ENCODE measurements at regions not wholly inside any gene's neighbourhood (a gene's known extent, or its start where the extent isn't known, plus 50 kb on each side); places are given as distances from the start of the nearest gene placed in this dataset.

DNA sequence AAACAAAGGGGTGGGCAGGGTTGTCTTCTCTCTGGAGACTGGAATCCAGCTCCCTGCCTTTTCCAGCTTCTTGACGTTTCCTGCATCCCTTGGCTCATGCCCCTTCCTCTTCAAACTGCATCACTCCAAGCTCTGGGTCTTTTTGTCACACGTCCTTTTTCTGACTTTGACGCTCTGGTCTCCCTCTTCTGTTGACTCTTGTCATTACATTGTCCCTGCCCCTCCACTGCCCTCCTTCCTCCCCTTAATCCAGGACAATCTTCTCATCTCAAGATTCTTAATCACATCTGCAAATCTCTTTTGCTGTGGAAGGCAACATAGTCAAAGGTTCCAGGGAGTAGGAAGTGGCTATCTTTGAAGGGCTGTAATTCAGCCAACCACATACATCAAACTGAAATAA, 178.3 kb downstream of the TMA16 start:
- TF ChIP-seq, protein P1, sequence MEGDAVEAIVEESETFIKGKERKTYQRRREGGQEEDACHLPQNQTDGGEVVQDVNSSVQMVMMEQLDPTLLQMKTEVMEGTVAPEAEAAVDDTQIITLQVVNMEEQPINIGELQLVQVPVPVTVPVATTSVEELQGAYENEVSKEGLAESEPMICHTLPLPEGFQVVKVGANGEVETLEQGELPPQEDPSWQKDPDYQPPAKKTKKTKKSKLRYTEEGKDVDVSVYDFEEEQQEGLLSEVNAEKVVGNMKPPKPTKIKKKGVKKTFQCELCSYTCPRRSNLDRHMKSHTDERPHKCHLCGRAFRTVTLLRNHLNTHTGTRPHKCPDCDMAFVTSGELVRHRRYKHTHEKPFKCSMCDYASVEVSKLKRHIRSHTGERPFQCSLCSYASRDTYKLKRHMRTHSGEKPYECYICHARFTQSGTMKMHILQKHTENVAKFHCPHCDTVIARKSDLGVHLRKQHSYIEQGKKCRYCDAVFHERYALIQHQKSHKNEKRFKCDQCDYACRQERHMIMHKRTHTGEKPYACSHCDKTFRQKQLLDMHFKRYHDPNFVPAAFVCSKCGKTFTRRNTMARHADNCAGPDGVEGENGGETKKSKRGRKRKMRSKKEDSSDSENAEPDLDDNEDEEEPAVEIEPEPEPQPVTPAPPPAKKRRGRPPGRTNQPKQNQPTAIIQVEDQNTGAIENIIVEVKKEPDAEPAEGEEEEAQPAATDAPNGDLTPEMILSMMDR (IDR thresholded peaks at IDR 0.05; ENCODE audit: control insufficient read depth, insufficient read depth, low read depth, low read length, missing control alignments), result no peak
- no peak overlapping the region for H3K4me3 ChIP-seq (ENCODE audit: control insufficient read depth, low read depth, low read length)
- no peak for DNase-seq (ENCODE audit: low read depth)

DNA sequence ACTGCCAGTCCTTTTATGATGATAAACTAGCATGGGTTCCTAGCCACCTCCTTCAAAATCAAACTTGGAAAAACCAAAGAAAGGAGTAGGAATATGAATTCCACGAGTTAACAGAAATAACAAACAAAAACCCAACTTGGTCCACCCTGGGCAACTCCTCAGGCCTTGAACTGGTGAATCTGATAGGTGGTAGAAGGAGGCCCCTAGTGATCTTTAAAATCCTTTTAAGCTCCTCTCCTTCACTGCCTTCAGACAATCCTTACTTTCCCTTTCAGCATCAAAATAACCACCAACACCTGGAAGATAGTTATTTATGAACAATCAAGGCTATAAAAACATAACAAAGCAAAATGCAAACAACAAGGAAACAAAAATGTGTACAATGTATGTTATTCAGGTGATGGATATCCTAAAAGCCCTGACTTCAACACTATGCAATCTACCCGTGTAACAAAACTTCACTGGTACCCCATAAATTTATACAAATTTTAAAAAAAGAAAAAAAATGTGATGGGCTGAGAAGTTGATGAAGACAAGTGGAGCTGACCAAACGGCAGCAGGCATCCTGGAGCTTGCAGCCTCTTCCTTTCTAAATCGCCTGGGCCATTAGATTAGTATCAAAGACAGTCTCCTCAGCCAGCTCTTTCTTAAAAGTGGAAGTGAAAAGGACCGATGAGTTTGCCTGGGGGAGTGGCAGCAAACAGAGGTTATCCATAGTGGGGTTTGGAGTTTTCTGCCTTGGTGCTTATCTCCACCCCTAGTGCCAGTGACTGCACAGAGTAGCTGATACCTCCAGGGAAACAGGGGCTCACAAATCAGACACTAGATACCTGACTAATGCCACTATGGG, 179.6 kb downstream of the TMA16 start:
- TF ChIP-seq, protein P1 (IDR thresholded peaks at IDR 0.05; ENCODE audit: control insufficient read depth, insufficient read depth, low read depth, low read length, missing control alignments), result no peak

DNA sequence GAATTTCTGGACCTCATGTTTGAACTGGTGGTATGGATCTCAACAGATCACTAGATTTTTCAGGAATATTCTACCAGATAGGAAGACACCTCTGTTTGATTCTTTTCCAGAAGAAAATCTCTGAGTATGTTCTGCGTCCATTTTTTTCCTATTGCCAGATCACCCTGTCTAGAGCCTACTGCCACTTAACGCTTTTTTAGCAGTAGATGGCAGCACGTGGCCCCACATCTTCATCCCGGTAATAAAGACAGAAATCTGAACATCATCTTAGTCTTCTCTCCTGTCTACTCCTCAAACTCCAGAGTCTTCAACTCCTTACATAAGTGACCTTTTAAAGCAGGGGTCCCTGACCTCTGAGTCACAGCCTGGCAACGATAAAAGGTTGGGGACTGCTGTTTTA, 184.7 kb downstream of the TMA16 start:
- H3K4me3 ChIP-seq (ENCODE audit: control insufficient read depth, low read depth, low read length), result no peak overlapping the region
- TF ChIP-seq, protein P1 (IDR thresholded peaks at IDR 0.05; ENCODE audit: control insufficient read depth, insufficient read depth, low read depth, low read length, missing control alignments), result peak; percentile 57
- DNase-seq (ENCODE audit: low read depth), result no peak

More for the DNA sequence above, 179.6 kb downstream of the TMA16 start:
- H3K4me3 ChIP-seq (ENCODE audit: control insufficient read depth, low read depth, low read length), result no peak overlapping the region
- DNase-seq (ENCODE audit: low read depth), result no peak

DNA sequence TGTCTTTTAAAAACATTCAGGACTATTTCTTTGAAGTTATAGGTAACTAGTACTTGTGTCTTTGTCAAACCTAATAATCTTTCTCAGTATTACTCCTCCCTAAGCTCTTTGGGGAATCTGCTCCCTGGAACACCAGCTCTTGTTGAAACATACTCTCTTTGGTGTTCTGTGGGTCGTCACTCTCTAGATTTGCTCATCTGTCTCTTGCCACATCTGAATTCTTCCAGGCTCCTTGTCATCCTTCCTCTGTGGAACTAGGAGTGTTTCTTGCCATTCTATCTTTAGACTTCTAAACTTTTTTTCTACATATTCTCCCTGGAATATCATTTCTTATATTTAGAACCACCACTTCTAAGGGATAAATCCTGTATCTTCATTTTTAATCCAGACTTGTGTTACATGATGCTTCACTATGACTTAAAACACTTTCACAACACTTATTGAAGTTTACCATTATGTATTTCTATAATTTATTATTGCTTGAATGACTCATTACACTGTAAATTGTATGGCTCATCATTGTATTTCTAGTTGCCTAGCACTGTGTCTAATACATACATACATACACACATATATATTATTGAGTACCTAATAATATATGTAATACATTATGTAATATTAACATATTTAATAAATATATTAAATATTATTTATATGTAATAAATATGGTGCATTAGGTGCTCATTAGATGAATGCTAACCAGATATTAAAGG, 186.1 kb downstream of the TMA16 start:
- H3K4me3 ChIP-seq (ENCODE audit: control insufficient read depth, low read depth, low read length), result no peak overlapping the region
- TF ChIP-seq, protein P1 (IDR thresholded peaks at IDR 0.05; ENCODE audit: control insufficient read depth, insufficient read depth, low read depth, low read length, missing control alignments), result no peak
- DNase-seq (ENCODE audit: low read depth), result no peak

DNA sequence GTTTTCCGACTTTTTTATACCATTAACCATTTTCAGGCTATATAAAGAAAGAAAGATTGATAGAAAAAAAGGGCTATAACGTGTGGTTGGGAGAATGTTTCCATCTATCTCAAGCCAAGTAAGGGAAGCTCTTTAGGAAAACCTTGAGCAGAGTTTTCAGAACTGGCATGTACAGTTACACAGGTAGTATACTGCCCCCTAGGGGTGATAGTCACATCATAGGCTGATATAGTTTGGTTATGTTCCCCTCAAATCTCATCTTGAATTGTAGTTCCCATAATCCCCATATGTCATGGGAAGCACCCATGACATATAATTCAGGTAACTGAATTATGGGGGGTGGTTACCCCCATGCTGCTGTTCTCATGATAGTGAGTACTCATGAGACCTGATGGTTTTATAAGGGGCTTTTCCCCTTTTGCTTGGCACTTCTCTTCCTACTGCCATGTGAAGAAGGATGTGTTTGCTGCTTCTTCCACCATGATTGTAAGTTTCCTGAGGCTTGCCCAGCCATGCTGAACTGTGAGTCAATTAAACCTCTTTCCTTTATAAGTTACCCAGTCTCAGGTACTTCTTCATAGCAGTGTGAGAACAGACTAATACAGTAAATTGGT, 186.8 kb downstream of the TMA16 start:
- DNase-seq (ENCODE audit: low read depth), result no peak
- H3K4me3 ChIP-seq (ENCODE audit: control insufficient read depth, low read depth, low read length), result no peak overlapping the region
- TF ChIP-seq, protein P1 (IDR thresholded peaks at IDR 0.05; ENCODE audit: control insufficient read depth, insufficient read depth, low read depth, low read length, missing control alignments), result peak; percentile 52

DNA sequence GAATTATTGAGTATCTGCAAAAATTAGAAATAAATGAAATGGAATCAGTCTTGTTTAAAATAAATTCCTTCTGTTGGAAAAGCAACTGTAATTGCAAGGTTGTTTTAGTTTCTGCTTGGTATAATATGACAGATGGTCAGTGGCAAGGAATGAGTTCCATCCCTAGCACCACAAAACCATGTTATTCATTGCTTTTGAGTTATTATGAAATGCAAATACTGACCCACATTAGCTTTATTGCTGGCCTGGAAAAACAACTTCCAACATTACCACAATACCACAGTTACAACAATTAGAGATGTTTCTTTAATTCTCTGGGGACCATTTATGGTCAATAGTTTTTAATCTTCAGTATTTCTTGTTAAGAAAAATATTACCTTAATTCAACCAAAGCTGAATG, 194.4 kb downstream of the TMA16 start:
- TF ChIP-seq, protein P1 (IDR thresholded peaks at IDR 0.05; ENCODE audit: control insufficient read depth, insufficient read depth, low read depth, low read length, missing control alignments), result no peak
- H3K4me3 ChIP-seq (ENCODE audit: control insufficient read depth, low read depth, low read length), result no peak overlapping the region
- no peak for DNase-seq (ENCODE audit: low read depth)

Data from AG09309 (cell line).